Heart left ventricle (tissue), 13 donors: ENCODE measurements at regions not wholly inside any gene's neighbourhood (a gene's known extent, or its start where the extent isn't known, plus 50 kb on each side); places are given as distances from the start of the nearest gene placed in this dataset.

Source experiments
- CTCF ChIP-seq, 12 donors: fragments of 200-600 bp; sonication (generic) in 4 of 12; IDR thresholded peaks; one replicate each; pipeline versions ENCODE4 v1.5.0 to v1.8.0; 2018 to 2022; ENCODE audit warnings: antibody characterized with exemption in 12 of 12, mild to moderate bottlenecking in 5 of 12
- POLR2A ChIP-seq, 2 donors: fragments of 450-650 bp; IDR thresholded peaks; one replicate each; pipeline ENCODE4 v1.6.1; 2017; ENCODE audit warnings: antibody characterized with exemption in 2 of 2, mild to moderate bottlenecking in 2 of 2, moderate library complexity in 2 of 2
- donor health status: ischemic (EF 13 %, LVEDD 7.1; RV severe dilation, severe dysfunction).
- donor health status: DM: no; HTN: yes; CAD: no.
- donor health status: DM: no; HTN: no; CAD: no.
- donor health status: ischemic (EF 25% LVEDD 6.9; RV normal size, moderate dysfunction).
- donor health status: ischemic (EF 25% LVEDD 5.7; RV mildly dilated, moderate dysfunction).
- donor health status: ischemic (EF 35%, LVEDD 5.7; RV mildly dilated, moderate dysfunction).
- donor health status: nonischemic (EF 11% LVEDD 7.7; RV severe dilation, severe dysfunction).
- donor health status: DM: yes; HTN: yes; CAD: no.
- donor health status: PGD.
- donor health status: ischemic (EF 29% LVEDD 5.4; RV normal size, mild dysfunction).
- donor health status: nonischemic (EF 23%, LVEDD 6.1; RV moderate dilation, normal function).

- no peak for TF ChIP-seq POLR2A (IDR thresholded peaks at IDR 0.05)
- TF ChIP-seq CTCF (IDR thresholded peaks at IDR 0.05): no peak
These were observed 250.7 kb upstream of the JARID2 start for GRCh38 chr6:14995208-14995607.
